ENCODE measurements at regions not wholly inside any gene's neighbourhood (a gene's known extent, or its start where the extent isn't known, plus 50 kb on each side); places are given as distances from the start of the nearest gene placed in this dataset.

DNA sequence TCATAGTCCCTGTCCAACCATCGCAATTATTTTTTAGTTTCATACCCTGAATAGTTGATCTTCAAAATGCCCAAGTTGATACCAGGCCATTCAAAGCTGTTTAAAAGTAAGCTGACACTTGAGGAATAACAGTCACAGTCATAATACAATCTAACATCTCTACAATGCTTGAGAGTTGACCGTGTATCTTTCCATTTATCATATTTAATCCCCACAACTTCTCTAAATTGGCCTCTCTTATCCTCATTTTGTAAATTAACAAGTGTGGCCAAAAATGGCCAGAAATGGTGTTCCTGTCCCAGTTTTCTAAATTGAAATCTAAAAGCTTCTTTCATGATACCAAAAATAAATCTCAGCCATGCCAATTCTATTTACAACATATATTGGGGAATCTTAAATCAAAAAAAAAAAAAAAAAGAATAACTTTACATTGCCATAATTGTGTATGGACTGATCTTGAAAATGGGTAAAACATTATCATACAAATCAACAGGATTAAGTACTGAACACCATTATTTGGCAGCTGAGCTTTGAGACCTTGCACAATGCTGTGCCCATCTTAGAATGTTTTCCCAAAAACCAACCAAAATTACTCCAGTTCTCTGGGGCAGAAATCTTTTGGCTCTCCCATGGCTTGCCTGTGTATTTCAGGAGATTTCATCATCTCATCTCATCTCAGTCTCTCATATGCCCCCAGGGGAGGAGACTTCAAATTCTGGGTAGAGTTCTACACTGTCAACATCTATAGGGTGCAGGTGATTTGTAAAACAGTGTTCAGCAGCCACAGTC, 448.7 kb upstream of the JARID2 start:
- peak; percentile 61 to 82 for DNase-seq
- no peak for TF ChIP-seq POLR2A (IDR thresholded peaks at IDR 0.05; ENCODE audit: low read length)
- no peak for TF ChIP-seq GATA1 (IDR thresholded peaks at IDR 0.05; ENCODE audit: low read depth, low read length)

DNA sequence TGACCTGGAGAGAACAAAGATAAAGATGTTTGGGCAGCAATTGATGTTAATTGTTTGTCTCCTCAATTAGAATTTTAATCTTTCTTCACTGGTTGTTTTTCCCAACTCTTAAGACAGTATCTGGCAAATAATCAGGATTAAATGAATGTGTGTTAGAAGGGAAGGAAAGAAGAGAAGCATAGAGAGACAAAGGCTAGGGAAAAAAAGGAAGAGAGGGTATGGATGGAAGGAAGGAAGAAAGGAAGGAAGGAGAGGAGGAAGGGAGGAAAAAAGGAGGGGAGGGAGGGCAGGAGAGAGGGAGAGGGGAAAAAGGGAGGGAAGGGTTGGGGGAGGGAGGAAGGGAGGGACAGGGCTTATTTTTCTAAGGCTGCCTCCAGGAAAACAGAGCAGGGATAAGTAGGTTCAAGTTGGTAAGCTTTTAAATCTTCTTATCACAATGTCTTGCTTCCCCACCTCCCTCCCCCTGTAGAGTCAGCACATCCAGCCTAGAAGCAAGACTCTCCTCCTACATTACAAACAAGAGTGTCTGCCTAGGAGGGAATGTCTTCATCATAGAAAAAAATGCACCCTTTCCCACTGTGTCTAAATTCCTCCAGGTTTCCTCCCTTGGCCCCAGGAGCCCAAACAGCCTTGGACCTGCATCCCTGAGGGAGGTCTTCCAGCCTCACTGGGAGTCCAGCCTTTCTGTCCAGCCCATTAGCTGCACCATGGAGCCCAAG, 447.8 kb upstream of the JARID2 start:
- DNase-seq, result peak in 1 of 2 experiments; percentile 57
- TF ChIP-seq POLR2A (IDR thresholded peaks at IDR 0.05; ENCODE audit: low read length), result no peak
- no peak for TF ChIP-seq GATA1 (IDR thresholded peaks at IDR 0.05; ENCODE audit: low read depth, low read length)

DNA sequence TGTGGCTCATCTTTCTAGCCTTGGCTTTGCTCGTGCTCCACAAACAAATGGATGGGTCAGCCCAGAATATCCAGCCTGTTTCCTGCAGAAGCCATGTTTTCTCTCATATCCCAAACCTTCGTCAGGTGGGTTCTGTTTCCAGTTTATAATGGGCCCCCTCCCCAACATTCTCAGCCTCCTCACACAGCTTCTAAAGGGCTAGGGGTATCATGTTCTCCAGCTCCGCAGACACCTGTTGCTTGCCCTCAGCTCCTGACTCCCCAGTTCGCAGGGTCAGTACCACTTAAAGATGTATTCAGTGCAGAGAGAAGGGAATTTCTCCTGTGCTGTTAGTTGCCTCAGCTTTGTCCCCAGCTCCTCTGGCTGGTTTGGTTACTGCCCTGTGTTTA, 447.3 kb upstream of the JARID2 start:
- TF ChIP-seq GATA1 (IDR thresholded peaks at IDR 0.05; ENCODE audit: low read depth, low read length), result no peak
- TF ChIP-seq POLR2A (IDR thresholded peaks at IDR 0.05; ENCODE audit: low read length), result no peak
- DNase-seq, result no peak

DNA sequence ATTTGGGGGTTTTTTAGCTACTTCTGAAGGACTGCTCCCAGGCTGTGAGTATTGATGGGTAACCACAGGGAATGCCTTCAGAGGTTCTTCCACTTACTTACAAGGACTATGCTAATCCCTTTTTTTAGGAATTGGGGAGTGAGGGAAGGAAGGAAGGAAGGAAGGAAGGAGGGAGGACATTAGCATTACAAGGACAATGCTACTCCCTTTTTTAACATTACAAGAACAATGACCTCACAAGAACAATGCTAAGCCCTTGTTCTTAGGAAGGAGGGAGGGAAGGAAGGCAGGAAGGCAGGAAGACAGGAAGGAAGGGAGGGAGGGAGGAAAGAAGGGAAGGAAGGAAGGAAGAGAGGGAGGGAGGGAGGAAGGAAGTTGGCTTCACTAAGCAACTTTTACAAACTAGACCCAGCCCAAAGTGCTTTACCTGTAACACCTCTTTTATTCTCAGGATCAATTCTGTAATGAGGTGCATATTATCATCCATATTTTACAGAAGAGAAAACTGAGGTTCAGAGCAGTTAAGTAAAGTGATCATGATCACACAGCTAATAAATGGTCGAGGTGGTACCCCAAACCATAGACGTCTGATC, 446.8 kb upstream of the JARID2 start:
- DNase-seq, result no peak
- no peak for TF ChIP-seq POLR2A (IDR thresholded peaks at IDR 0.05; ENCODE audit: low read length)
- no peak for TF ChIP-seq GATA1 (IDR thresholded peaks at IDR 0.05; ENCODE audit: low read depth, low read length)

DNA sequence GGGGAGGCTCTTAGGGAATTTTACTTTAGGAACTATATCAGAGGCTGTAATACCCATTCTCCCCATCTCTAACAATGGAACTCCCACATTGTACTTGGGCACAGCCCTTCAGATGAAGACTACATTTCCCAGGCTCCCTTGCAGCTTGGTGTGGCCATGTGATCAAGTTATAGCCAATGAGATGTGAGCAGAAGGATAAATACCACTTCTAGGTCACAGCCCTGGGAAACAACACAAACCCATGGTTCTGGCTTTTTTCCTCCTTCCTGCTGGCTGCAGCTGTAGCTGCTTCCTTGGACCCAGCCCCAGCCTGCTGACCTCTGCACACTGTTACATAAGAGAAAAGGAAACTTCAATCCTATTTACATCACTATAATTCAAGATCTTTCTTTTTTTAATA, 445.9 kb upstream of the JARID2 start:
- no peak for TF ChIP-seq GATA1 (IDR thresholded peaks at IDR 0.05; ENCODE audit: low read depth, low read length)
- no peak for TF ChIP-seq POLR2A (IDR thresholded peaks at IDR 0.05; ENCODE audit: low read length)
- DNase-seq, result peak; percentile 71 to 74

DNA sequence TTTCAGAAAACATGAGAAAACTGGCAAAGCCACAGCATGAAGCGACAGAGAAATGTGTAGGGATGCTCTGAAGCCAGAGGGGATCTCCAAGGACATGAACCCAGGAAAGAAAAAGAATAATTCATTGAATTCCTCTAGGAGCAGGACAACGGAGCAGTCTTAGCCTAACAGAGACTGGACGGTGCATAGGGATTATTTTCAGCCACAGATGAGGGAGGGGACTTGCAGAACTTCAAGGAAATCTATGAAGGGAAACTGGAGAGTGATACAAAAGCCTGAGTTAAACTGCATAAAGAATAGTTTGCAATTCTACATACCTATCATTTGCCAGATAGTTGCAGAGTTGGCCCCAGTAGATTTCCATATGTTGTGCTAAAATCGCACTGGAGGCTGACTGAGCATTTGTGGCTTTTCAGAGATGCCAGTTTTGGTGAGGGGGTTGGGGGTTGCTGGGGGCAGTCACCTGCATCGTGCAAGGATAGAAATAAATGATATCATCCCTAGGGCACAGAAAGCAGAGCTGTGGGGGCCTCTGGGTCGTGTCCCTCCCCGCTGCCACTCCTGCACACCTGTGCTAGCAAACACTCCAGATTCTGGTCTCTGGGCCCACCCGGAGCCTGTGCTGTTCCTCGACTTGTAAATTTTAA, 443.2 kb upstream of the JARID2 start:
- DNase-seq, result no peak
- TF ChIP-seq GATA1 (IDR thresholded peaks at IDR 0.05; ENCODE audit: low read depth, low read length) (no peak), POLR2A (IDR thresholded peaks at IDR 0.05; ENCODE audit: low read length) (no peak)

DNA sequence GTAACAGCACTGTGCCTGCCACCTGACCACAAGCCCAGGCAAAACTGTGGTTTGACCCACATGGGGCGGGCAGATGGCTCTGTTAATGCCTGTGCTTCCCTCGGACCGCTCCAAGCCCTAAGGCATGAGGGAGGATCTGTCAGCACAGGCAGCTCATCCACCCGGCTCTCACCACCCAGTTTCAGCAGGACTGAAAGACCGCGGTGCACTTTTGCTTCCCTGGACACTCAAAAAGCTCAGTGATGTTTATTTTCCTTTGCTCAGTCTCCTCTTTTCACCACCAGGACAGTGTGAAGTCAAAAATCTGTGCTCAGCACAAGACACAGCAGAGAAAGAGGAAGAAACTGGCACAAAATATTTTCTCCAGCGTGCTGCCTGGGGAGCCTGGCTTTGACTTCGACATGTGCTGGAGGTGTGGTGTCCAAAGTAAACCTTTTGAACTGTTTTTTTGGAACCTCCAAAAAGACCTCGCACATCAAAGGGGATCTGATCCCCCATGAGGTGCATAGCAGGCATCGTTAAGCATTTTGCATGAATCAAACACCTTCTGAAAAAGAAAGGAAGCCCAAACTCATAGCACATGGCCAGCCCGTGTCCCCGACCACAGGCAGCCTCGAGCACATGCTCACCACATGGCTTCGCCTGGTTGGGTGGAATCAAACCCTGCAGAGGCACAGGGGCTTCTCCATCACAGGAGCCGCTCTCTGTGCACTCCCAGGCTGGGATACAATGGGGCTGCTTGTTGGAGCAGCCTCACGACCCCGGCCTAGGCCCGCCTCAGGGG, 441.7 kb upstream of the JARID2 start:
- TF ChIP-seq GATA1 (IDR thresholded peaks at IDR 0.05; ENCODE audit: low read depth, low read length), result no peak
- no peak for TF ChIP-seq POLR2A (IDR thresholded peaks at IDR 0.05; ENCODE audit: low read length)
- no peak for DNase-seq

DNA sequence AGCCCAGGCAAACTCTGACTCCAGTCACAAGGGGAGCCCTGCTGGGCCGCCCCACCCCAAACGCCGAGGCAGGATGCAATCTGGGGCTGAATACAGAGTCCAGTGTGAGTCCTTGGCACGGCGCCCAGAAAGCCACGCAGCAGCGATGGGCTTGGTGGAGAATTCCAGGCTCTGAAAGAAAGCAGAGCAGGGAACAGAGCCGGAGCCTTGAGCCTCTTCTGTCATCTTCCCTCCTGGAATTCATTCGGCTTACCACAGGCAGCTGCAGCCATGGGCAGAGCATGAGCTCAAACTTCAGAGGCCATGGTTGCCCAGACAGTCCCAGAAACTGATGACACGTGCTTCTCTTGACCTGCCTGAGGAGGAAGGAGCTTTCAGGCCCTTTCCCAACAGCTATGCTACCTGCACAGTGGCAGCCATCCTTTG, 441.1 kb upstream of the JARID2 start:
- TF ChIP-seq POLR2A (IDR thresholded peaks at IDR 0.05; ENCODE audit: low read length) (no peak), GATA1 (IDR thresholded peaks at IDR 0.05; ENCODE audit: low read depth, low read length) (no peak)
- peak in 1 of 2 experiments; percentile 11 for DNase-seq

DNA sequence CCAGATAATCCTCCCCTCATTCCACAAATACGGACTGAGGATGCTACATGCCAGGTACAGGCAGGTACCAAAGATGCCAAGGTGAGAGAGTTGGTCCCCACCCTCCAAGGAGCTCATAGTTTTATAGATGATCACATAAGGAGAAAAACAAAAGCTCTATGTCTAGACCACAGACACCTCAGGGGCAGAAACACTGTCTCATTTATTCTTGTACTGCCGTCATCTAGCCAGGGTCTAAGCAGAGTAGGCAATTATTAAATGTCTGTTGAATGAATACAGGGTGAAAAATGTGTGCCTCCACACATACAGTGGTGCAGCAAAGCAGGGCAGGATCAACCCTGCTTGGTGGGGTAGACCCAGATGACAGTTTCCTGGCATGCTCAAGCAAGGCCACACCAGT, 439.8 kb upstream of the JARID2 start:
- TF ChIP-seq POLR2A (IDR thresholded peaks at IDR 0.05; ENCODE audit: low read length), result no peak
- TF ChIP-seq GATA1 (IDR thresholded peaks at IDR 0.05; ENCODE audit: low read depth, low read length), result no peak
- no peak for DNase-seq

DNA sequence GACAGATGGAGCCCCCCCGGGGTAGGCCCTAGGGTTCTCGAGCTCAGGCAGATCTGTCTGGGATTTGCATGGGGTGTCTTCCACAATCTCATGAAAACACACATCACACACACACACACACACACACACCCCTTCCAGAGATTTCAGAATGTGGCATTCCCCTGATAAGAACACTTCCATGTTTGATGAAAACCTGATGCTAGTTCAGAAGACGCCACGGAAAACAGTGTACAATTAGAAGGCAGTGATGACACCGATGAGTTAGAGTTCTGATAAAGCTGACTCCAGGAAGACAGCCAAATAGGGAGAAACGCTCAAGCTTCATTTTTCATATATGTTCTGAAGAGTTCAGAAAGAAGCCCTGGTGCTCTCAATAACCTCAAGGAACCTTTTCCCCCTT, 438.7 kb upstream of the JARID2 start:
- DNase-seq, result peak; percentile 14
- TF ChIP-seq POLR2A (IDR thresholded peaks at IDR 0.05; ENCODE audit: low read length), result no peak
- no peak for TF ChIP-seq GATA1 (IDR thresholded peaks at IDR 0.05; ENCODE audit: low read depth, low read length)

DNA sequence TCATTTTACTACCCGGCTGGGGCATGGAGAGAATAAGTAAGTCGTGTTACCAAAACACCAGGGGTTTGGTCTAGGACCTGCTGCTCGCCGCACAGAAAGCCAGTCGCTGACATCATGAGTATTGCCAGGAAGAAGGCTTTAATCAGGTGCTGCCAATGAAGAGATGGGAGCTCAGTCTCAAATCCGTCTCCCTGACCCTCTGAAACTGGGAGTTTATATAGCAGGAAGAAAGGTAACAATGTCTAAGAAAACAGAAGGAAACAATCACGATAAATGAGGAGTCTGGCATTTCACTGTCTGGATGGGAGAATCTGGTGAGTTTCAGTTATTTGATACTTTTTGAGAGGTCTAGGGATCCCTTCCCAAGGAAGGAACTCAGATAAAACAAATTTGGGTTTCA, 437.9 kb upstream of the JARID2 start:
- DNase-seq, result no peak
- TF ChIP-seq POLR2A (IDR thresholded peaks at IDR 0.05; ENCODE audit: low read length), result no peak
- no peak for TF ChIP-seq GATA1 (IDR thresholded peaks at IDR 0.05; ENCODE audit: low read depth, low read length)

DNA sequence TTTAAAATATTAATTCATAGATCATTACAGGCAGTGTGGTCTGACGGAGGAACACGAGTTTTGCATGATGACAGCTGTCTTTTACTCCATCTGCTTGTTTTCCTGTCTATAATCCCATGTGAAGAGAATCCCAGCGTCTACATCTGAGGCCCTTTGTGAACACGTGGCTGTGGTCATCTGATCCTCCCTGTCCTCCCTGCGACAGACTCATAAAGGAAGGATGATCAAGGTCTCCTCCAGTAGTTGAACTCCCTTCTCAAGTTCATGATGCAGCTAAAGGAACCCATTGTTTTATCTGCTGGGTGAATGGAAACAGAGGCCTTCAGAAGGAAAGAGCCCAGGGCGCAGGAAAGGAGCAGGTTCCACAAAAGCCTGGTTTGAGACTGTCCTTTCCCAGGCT, 435.8 kb upstream of the JARID2 start:
- TF ChIP-seq POLR2A (IDR thresholded peaks at IDR 0.05; ENCODE audit: low read length) (no peak), GATA1 (IDR thresholded peaks at IDR 0.05; ENCODE audit: low read depth, low read length) (no peak)
- no peak for DNase-seq

DNA sequence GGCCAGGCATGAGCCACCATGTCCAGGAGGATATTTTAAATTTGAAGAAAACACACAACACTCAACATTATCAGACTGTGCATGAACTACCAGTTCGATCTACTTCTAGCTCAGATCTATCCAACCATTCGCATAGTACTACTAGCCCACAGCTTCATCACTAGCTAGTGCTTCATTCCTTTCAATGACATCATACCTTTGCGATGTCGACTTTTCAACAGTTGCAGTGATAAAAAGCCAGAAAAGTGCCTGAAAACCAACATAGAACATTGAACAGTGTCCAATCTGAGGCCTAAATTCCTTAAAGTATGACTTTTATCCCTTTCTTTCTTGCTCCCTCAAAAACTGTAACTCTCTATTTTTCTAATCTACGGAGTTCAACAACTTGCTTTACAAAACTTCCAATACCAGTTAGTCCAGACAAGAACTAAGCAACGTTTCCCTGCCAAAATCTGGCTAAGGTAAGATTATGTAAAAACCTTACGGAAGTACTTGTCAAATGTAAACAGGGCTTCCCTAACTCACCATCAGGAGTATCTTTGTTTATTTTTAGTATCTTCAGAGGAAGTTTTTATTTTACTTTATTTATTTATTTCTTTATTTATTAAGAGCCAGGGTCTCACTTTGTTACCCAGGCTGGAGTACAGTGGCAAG, 434.0 kb upstream of the JARID2 start:
- no peak for TF ChIP-seq GATA1 (IDR thresholded peaks at IDR 0.05; ENCODE audit: low read depth, low read length)
- no peak for TF ChIP-seq POLR2A (IDR thresholded peaks at IDR 0.05; ENCODE audit: low read length)
- DNase-seq, result no peak

All from erythroblast (primary cell).